Pancreas (tissue), 10 donors: ENCODE measurements at regions not wholly inside any gene's neighbourhood (a gene's known extent, or its start where the extent isn't known, plus 50 kb on each side); places are given as distances from the start of the nearest gene placed in this dataset.

Experiments used
- ATAC-seq, 4 donors: fragments of 200-7000 bp; cut with Tn5 transposase; one replicate each; pipeline versions ENCODE4 v1.8.0 to v1.9.1; 2020; ENCODE audit warnings: mild to moderate bottlenecking in 4 of 4, moderate library complexity in 4 of 4
- DNase-seq, 6 donors: peaks; one replicate each; pipeline ENCODE4 v3.0.0-alpha.2; 2020
- FAIRE-seq: peaks from 2 replicates; lab custom pipeline; 2012; peaks lifted over from hg19 to GRCh38; lab: Jason Lieb, UNC
- H3K27ac ChIP-seq, 4 donors: fragments of 200-600 bp; sonication (generic); 1 replicate in 3 of 4; 2 replicates in 1 of 4; pipeline versions ENCODE4 v1.5.0 to v1.8.0; 2020
- H3K27me3 ChIP-seq, 4 donors: fragments of 200-600 bp; one replicate each; pipeline ENCODE4 v1.8.0; 2021
- H3K36me3 ChIP-seq, 3 donors: fragments of 200-600 bp; sonication (generic) in 1 of 3; one replicate each; pipeline versions ENCODE4 v1.5.0 to v1.8.0; 2020 to 2021
- H3K4me1 ChIP-seq, 3 donors: fragments of 200-600 bp; one replicate each; pipeline ENCODE4 v1.8.0; 2021
- H3K4me3 ChIP-seq, 4 donors: fragments of 200-600 bp; sonication (generic) in 2 of 4; one replicate each; pipeline versions ENCODE4 v1.5.0 to v1.8.0; 2020 to 2021
- H3K9me3 ChIP-seq, 4 donors: fragments of 200-600 bp; one replicate each; pipeline ENCODE4 v1.8.0; 2021
- CTCF ChIP-seq, 4 donors: fragments of 200-600 bp; sonication (generic) in 3 of 4; IDR thresholded peaks; one replicate each; pipeline versions ENCODE4 v1.5.0 to v1.8.0; 2021; ENCODE audit warnings: antibody characterized with exemption in 4 of 4
- WGBS, 2 donors: extraction: QIAGEN DNeasy Blood & Tissue Kit; methylation state at CpG; one replicate each; pipeline ENCODE4 v1.1.7; 2013; 5-methylcytosine and 5-hydroxymethylcytosine counted together
- intact Hi-C, 3 donors: fragments of 100-400 bp; cut with DNase I; formaldehyde crosslinking; loops; one replicate each; pipeline versions ENCODE4 v1.11.1 to v1.14.2; 2022
- donor health status: healthy with polysubstance abuse.
- donor health status: DM: no; HTN: no; CAD: no; lungs with moderate emphysema.
- donor health status: DM: no; HTN: no; CAD: no.
- donor health status: control.
- donor health status: control.
- donor health status: Bipolar disorder and iron deficiency.
- donor health status: DM: yes; HTN: yes; CAD: no.
- donor health status: DM: no; HTN: no; CAD: no.
- donor health status: DM: no; HTN: no; CAD: no.
- donor health status: DM: yes; HTN: yes; CAD: no.

GRCh38 chr4:104964410-104965175 lies 182.1 kb upstream of the TET2 start:
- H3K36me3 ChIP-seq, result no peaks in the 10 kb centered on the region
- H3K27ac ChIP-seq, result no peak overlapping the region
- H3K4me1 ChIP-seq, result no peaks in the 10 kb centered on the region
- TF ChIP-seq CTCF (IDR thresholded peaks at IDR 0.05), result no peak
- WGBS, 2 donors, result 72 to 78% methylated on average over 4 of the region's 4 CpGs
- no peak for DNase-seq
- ATAC-seq, result no peak
- no peaks in the 10 kb centered on the region for H3K27me3 ChIP-seq
- intact Hi-C loops, result no loop called here
- peak; percentile 13 for FAIRE-seq
- no peak overlapping the region for H3K4me3 ChIP-seq
- no peaks in the 10 kb centered on the region for H3K9me3 ChIP-seq

DNA sequence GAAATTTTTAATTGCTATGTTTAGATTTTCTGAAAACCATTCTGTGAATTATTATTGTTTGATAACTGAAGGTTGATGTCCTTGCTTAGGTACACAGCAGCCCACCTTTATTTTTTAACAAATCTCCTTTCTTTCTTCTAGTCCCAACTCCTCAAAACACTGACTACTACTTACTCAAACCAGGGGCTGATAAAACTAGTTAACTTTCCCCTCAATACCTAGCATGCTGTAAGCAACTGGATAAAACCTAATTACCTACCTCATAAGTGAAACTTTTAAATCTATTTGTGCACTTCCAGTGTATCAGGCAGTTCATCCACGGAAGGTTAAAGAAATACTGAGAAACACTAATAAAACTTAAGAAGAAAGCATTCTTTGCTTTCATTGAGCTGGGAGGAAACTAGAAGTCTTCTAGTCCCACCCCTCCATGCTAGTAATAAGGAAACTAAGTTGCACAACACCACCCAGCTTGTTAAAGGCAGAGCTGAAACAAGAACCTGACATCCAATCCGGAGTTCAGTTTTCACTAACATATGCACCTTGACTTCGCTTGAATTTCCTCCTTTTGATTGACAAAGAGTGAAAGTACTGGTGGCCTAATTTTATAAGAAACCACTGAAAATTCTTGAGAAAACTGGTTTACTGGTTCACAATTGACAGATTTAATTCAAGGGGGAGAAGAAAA lies 180.2 kb upstream of the TET2 start:
- H3K27me3 ChIP-seq, result no peaks in the 10 kb centered on the region
- peak in 1 of 6 donors; percentile 24 for DNase-seq
- no peak overlapping the region for H3K4me3 ChIP-seq
- H3K27ac ChIP-seq, result peak overlapping the region in 1 of 4 donors; percentile 24
- no peak for TF ChIP-seq CTCF (IDR thresholded peaks at IDR 0.05)
- no peak for FAIRE-seq
- H3K36me3 ChIP-seq, result no peaks in the 10 kb centered on the region
- 30 to 32% methylated on average over 3 of the region's 3 CpGs for WGBS, 2 donors
- peak; percentile 68 to 87 (median 80) for ATAC-seq
- H3K4me1 ChIP-seq, result no peaks in the 10 kb centered on the region
- no peaks in the 10 kb centered on the region for H3K9me3 ChIP-seq
- intact Hi-C loops, result no loop called here

- no peak for FAIRE-seq
- 9% methylated on average over 3 of the region's 3 CpGs for WGBS, 2 donors
- Histone ChIP-seq H3K36me3 (no peaks in the 10 kb centered on the region), H3K4me1 (no peaks in the 10 kb centered on the region), H3K9me3 (no peaks in the 10 kb centered on the region), H3K27ac (peak overlapping the region in 1 of 4 donors; percentile 24), H3K27me3 (no peaks in the 10 kb centered on the region), H3K4me3 (no peak overlapping the region)
- ATAC-seq, result peak; percentile 56 to 85 (median 70)
- TF ChIP-seq CTCF (IDR thresholded peaks at IDR 0.05), result no peak
- peak in 1 of 6 donors; percentile 17 for DNase-seq
- intact Hi-C loops, result no loop called here
Observed at GRCh38 chr4:104967034-104967401, 179.7 kb upstream of the TET2 start.

DNA sequence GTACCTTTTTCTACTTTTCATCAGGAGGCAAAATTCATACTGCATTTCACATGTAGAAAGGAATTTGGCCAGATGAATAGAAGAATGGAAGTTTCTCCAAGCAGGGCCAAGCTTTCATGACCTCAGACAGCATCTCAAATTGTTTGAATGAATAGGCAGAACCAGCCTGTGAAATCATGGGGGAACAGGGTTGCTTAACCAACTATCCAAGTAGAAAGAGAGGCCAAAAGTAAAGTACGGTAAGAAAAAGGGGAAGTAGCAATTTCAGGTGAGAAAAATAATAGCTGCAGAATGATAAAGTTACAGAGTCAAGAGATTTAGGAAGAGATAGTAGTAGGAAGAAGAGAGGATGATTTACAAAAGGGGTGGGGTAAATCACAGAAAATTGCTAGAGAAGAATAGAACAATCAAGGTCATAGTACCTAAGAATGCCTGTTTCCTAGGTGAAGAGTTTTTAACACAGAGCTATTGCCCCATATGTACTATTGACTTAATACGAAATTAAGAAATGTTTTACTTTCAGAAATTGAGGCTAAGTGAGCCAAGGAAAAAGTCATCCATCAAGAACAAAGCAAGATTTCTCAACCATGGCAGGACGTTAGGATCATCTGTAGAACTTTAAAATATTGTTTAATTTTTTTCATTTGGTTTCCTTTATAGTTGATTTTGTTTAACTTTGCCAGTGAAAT lies 177.1 kb upstream of the TET2 start:
- H3K27ac ChIP-seq, result no peak overlapping the region
- FAIRE-seq (no peak), DNase-seq (no peak), ATAC-seq (no peak)
- no peak overlapping the region for H3K4me3 ChIP-seq
- intact Hi-C loops, result no loop called here
- H3K27me3 ChIP-seq, result no peaks in the 10 kb centered on the region
- H3K4me1 ChIP-seq, result no peaks in the 10 kb centered on the region
- no peaks in the 10 kb centered on the region for H3K9me3 ChIP-seq
- no peaks in the 10 kb centered on the region for H3K36me3 ChIP-seq
- TF ChIP-seq CTCF (IDR thresholded peaks at IDR 0.05), result no peak
- WGBS, 2 donors, result 57 to 59% methylated on average over 3 of the region's 3 CpGs
